LoVo (cell line): ENCODE measurements at regions not wholly inside any gene's neighbourhood (a gene's known extent, or its start where the extent isn't known, plus 50 kb on each side); places are given as distances from the start of the nearest gene placed in this dataset.

Experiments
- DNase-seq: peaks from one replicate; pipeline ENCODE4 v3.0.0-alpha.2; 2016; ENCODE audit warnings: low spot score

GRCh38 chr6:48912503-48912902 is 550.5 kb downstream of the MMUT start:
- no peak for DNase-seq

- no peak for DNase-seq
These were observed 558.2 kb downstream of the MMUT start for GRCh38 chr6:48904809-48905208.

GRCh38 chr6:48894469-48894868 is 568.6 kb downstream of the MMUT start:
- DNase-seq: no peak

GRCh38 chr6:48893048-48893447 is 570.0 kb downstream of the MMUT start:
- no peak for DNase-seq

GRCh38 chr6:48891308-48891707 is 571.7 kb downstream of the MMUT start:
- no peak for DNase-seq

GRCh38 chr6:48889429-48889828 is 573.6 kb downstream of the MMUT start:
- no peak for DNase-seq

GRCh38 chr6:48883116-48883515 is 579.9 kb downstream of the MMUT start:
- DNase-seq: no peak

- no peak for DNase-seq
These were observed 581.5 kb downstream of the MMUT start for GRCh38 chr6:48881551-48881950.

GRCh38 chr6:48869595-48869994 is 593.5 kb downstream of the MMUT start:
- DNase-seq: no peak

- no peak for DNase-seq
These were observed 596.4 kb downstream of the MMUT start for GRCh38 chr6:48866682-48867081.

- no peak for DNase-seq
These were observed 602.9 kb downstream of the MMUT start for GRCh38 chr6:48860175-48860574.

- no peak for DNase-seq
These were observed 603.4 kb downstream of the MMUT start for GRCh38 chr6:48859562-48860123.

- no peak for DNase-seq
These were observed 617.8 kb downstream of the MMUT start for GRCh38 chr6:48845219-48845618.

- no peak for DNase-seq
These were observed 618.4 kb downstream of the MMUT start for GRCh38 chr6:48844696-48845095.

- DNase-seq: no peak
These were observed 622.2 kb downstream of the MMUT start for GRCh38 chr6:48840896-48841295.

GRCh38 chr6:48839206-48839605 is 623.8 kb downstream of the MMUT start:
- no peak for DNase-seq

- no peak for DNase-seq
These were observed 625.3 kb downstream of the MMUT start for GRCh38 chr6:48837744-48838143.

GRCh38 chr6:48835421-48835958 is 627.6 kb downstream of the MMUT start:
- peak; percentile 24 for DNase-seq

- DNase-seq: no peak
These were observed 628.3 kb downstream of the MMUT start for GRCh38 chr6:48834706-48835105.

GRCh38 chr6:48833916-48834315 is 629.1 kb downstream of the MMUT start:
- DNase-seq: no peak

GRCh38 chr6:48826901-48827701 is 636.0 kb downstream of the MMUT start:
- peak; percentile 93 for DNase-seq

- no peak for DNase-seq
These were observed 636.9 kb downstream of the MMUT start for GRCh38 chr6:48826152-48826515.

GRCh38 chr6:48825501-48826151 is 637.4 kb downstream of the MMUT start:
- DNase-seq: no peak
